Trophoblast cell (in vitro differentiated cells and primary cell): ENCODE measurements at regions not wholly inside any gene's neighbourhood (a gene's known extent, or its start where the extent isn't known, plus 50 kb on each side); places are given as distances from the start of the nearest gene placed in this dataset.

Experiments
- DNase-seq, 2 donors: peaks; one replicate each; pipeline ENCODE4 v3.0.0-alpha.2; 2016
- H2AFZ ChIP-seq: 2 replicates; pipeline ENCODE4 v1.6.1; 2013; ENCODE audit warnings: low read length, moderate library complexity, mild to moderate bottlenecking; ENCODE audit not compliant: insufficient read depth, poor library complexity
- H2AK5ac ChIP-seq: 2 replicates; pipeline ENCODE4 v1.6.1; 2013; ENCODE audit warnings: mild to moderate bottlenecking, low read length
- H2BK120ac ChIP-seq: 2 replicates; pipeline ENCODE4 v1.6.1; 2013; ENCODE audit warnings: low read length, mild to moderate bottlenecking, moderate library complexity; ENCODE audit not compliant: insufficient read depth, poor library complexity
- H2BK12ac ChIP-seq: 2 replicates; pipeline ENCODE4 v1.6.1; 2013; ENCODE audit warnings: mild to moderate bottlenecking, low read length, moderate library complexity
- H2BK5ac ChIP-seq: 2 replicates; pipeline ENCODE4 v1.6.1; 2013; ENCODE audit warnings: low read length, low read depth, moderate library complexity, mild to moderate bottlenecking; ENCODE audit not compliant: poor library complexity
- H3K14ac ChIP-seq: 2 replicates; pipeline ENCODE4 v1.6.1; 2013; ENCODE audit warnings: mild to moderate bottlenecking, low read length
- H3K18ac ChIP-seq: 2 replicates; pipeline ENCODE4 v1.6.1; 2013; ENCODE audit warnings: mild to moderate bottlenecking, low read length
- H3K23ac ChIP-seq: 2 replicates; pipeline ENCODE4 v1.6.1; 2013; ENCODE audit warnings: low read length
- H3K27ac ChIP-seq: 2 replicates; pipeline ENCODE4 v1.5.1; 2013; ENCODE audit warnings: low read depth, mild to moderate bottlenecking, inconsistent platforms, low read length, moderate library complexity
- H3K27me3 ChIP-seq: 2 replicates; pipeline ENCODE4 v1.6.1; 2013; ENCODE audit warnings: inconsistent platforms, mild to moderate bottlenecking, low read length, moderate library complexity; ENCODE audit not compliant: insufficient read depth
- H3K36me3 ChIP-seq, 2 experiments: 1 replicate in 1 of 2; 2 replicates in 1 of 2; pipeline ENCODE4 v1.6.1; 2013; ENCODE audit warnings: low read length in 2 of 2, mild to moderate bottlenecking in 2 of 2, moderate library complexity in 1 of 2; ENCODE audit not compliant: insufficient read depth in 2 of 2, control insufficient read depth in 1 of 2
- H3K4ac ChIP-seq: 2 replicates; pipeline ENCODE4 v1.6.1; 2013; ENCODE audit warnings: low read depth, mild to moderate bottlenecking, low read length, moderate library complexity
- H3K4me1 ChIP-seq, 2 experiments: 1 replicate in 1 of 2; 2 replicates in 1 of 2; pipeline ENCODE4 v1.6.1; 2013; ENCODE audit warnings: low read length in 2 of 2, mild to moderate bottlenecking in 2 of 2, moderate library complexity in 1 of 2; ENCODE audit not compliant: insufficient read depth in 2 of 2, control insufficient read depth in 1 of 2
- H3K4me2 ChIP-seq: 2 replicates; pipeline ENCODE4 v1.6.1; 2013; ENCODE audit warnings: inconsistent platforms, mild to moderate bottlenecking, low read length, moderate library complexity
- H3K4me3 ChIP-seq: 2 replicates; pipeline ENCODE4 v1.5.1; 2013; ENCODE audit warnings: mild to moderate bottlenecking, low read depth, low read length, inconsistent platforms
- H3K79me1 ChIP-seq: one replicate; pipeline ENCODE4 v1.6.1; 2013; ENCODE audit warnings: low read length
- H3K79me2 ChIP-seq: 2 replicates; pipeline ENCODE4 v1.6.1; 2013; ENCODE audit warnings: low read length, mild to moderate bottlenecking; ENCODE audit not compliant: control insufficient read depth, insufficient read depth, poor library complexity
- H3K9ac ChIP-seq: 2 replicates; pipeline ENCODE4 v1.6.1; 2013; ENCODE audit warnings: mild to moderate bottlenecking, low read length
- H3K9me3 ChIP-seq: 2 replicates; pipeline ENCODE4 v1.6.1; 2013; ENCODE audit warnings: low read depth, mild to moderate bottlenecking, control low read depth, inconsistent platforms, low read length; ENCODE audit not compliant: insufficient read depth
- H4K12ac ChIP-seq: 2 replicates; pipeline ENCODE4 v1.6.1; 2013; ENCODE audit warnings: low read depth, mild to moderate bottlenecking, low read length, moderate library complexity
- H4K8ac ChIP-seq: 2 replicates; pipeline ENCODE4 v1.6.1; 2013; ENCODE audit warnings: low read depth, mild to moderate bottlenecking, low read length, moderate library complexity
- H4K91ac ChIP-seq: one replicate; pipeline ENCODE4 v1.6.1; 2013; ENCODE audit warnings: low read depth, mild to moderate bottlenecking, low read length, moderate library complexity
- WGBS: extraction: QIAGEN DNeasy Blood & Tissue Kit; methylation state at CpG from one replicate; pipeline ENCODE4 v1.1.7; 2013; ENCODE audit warnings: missing lambda C conversion rate; ENCODE audit not compliant: insufficient read length, insufficient coverage; ENCODE audit errors: extremely low coverage; 5-methylcytosine and 5-hydroxymethylcytosine counted together

DNA sequence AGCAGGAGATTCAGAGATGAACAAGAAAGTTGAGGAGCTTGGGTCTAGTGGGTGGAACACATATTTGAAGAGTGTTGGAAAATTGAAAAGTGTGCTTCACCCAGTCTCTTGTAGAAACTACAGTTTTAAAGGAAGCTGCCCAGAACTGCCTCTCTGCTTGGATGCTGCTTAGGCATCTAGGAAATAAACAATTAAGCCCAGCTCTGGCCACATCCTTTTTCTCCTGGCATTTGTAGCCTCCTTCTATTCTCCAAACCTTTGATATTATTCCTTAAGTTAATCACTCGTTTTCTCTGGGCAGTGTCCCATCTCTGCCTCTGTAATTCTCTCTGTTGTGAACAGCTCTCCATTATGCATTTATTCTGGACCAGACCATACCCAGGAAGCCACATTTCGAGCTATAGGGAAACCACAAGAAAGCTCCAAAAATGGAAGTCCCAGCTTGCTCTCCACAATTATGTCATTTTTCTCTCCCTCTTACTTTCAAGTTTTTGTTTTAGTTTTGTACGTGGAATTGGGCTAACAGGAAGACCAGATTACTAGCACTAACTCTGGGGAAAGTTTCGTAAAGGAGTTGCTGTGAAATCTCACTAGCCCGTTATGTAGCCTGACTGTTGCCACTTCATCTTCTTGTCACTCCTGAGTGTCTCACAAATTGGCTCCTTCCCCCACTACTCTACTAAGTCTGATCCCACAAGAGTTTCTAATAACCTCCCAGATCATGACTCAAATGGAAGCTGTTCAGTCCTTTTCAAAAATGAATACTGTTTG is 102.2 kb downstream of the NTMT2 start:
- H2BK120ac ChIP-seq = no peak overlapping the region
- H3K4me2 ChIP-seq = no peak overlapping the region
- H3K27me3 ChIP-seq = no peaks in the 10 kb centered on the region
- H4K91ac ChIP-seq = no peak overlapping the region
- WGBS = no CpG with 5 or more reads among the region's 5 CpGs
- no peak overlapping the region for H3K18ac ChIP-seq
- no peaks in the 10 kb centered on the region for H3K4me1 ChIP-seq
- H2BK5ac ChIP-seq = peak overlapping the region; percentile 40
- no peak overlapping the region for H2AFZ ChIP-seq
- no peak overlapping the region for H3K23ac ChIP-seq
- H4K8ac ChIP-seq = no peak overlapping the region
- no peak overlapping the region for H3K27ac ChIP-seq
- no peak overlapping the region for H4K12ac ChIP-seq
- H3K9me3 ChIP-seq = peaks cover 6% of the 10 kb centered on the region
- no peak overlapping the region for H2AK5ac ChIP-seq
- H3K4ac ChIP-seq = no peak overlapping the region
- DNase-seq = no peak
- H3K14ac ChIP-seq = no peak overlapping the region
- H3K36me3 ChIP-seq = peaks cover 0 to 5% of the 10 kb centered on the region in 2 experiments
- H3K79me1 ChIP-seq = no peaks in the 10 kb centered on the region
- H3K9ac ChIP-seq = no peak overlapping the region
- no peaks in the 10 kb centered on the region for H3K79me2 ChIP-seq
- H3K4me3 ChIP-seq = no peak overlapping the region
- no peak overlapping the region for H2BK12ac ChIP-seq

DNA sequence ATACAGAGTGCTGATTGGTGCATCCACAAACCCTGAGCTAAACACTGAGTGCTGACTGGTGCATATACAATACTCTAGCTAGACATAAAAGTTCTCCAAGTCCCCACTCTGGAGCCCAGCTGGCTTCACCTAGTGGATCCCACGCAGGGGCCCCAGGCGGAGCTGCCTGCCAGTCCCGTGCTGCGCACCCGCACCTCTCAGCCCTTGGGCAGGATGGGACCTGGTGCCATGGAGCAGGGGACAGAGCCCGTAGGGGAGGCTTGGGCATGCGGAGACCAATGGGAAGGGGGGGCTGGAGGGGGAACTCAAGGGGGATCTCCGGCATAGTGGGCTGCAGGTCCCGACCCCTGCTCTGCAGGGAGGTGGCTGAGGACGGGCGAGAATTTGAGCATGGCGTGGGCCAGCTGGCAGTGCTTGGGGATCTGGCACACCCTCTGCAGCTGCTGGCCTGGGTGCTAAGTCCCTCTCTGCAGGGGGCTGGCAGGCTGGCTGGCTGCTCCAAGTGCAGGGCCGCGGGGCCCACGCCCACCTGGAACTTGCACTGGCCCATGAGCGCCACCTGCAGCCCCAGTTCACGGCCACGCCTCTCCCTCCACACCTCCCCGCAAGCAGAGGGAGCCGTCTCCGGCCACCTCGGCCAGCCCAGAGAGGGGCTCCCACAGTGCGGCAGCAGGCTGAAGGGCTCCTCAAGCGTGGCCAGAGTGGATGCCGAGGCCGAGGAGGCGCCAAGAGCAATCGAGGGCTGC is 104.9 kb downstream of the NTMT2 start:
- no peak overlapping the region for H3K9ac ChIP-seq
- no peaks in the 10 kb centered on the region for H3K79me2 ChIP-seq
- no peaks in the 10 kb centered on the region for H3K79me1 ChIP-seq
- DNase-seq = no peak
- H3K14ac ChIP-seq = no peak overlapping the region
- no peaks in the 10 kb centered on the region for H3K4me1 ChIP-seq
- H3K27me3 ChIP-seq = no peaks in the 10 kb centered on the region
- no peak overlapping the region for H4K91ac ChIP-seq
- no peak overlapping the region for H3K4me3 ChIP-seq
- no peak overlapping the region for H4K12ac ChIP-seq
- no peak overlapping the region for H2AFZ ChIP-seq
- H3K4ac ChIP-seq = no peak overlapping the region
- H3K18ac ChIP-seq = no peak overlapping the region
- no peak overlapping the region for H2BK120ac ChIP-seq
- peaks cover 0 to 5% of the 10 kb centered on the region in 2 experiments for H3K36me3 ChIP-seq
- H3K23ac ChIP-seq = no peak overlapping the region
- no peak overlapping the region for H3K27ac ChIP-seq
- no CpG with 5 or more reads among the region's 28 CpGs for WGBS
- no peak overlapping the region for H3K4me2 ChIP-seq
- H2BK5ac ChIP-seq = no peak overlapping the region
- no peak overlapping the region for H4K8ac ChIP-seq
- H2BK12ac ChIP-seq = no peak overlapping the region
- H2AK5ac ChIP-seq = no peak overlapping the region
- peaks cover 6% of the 10 kb centered on the region for H3K9me3 ChIP-seq

DNA sequence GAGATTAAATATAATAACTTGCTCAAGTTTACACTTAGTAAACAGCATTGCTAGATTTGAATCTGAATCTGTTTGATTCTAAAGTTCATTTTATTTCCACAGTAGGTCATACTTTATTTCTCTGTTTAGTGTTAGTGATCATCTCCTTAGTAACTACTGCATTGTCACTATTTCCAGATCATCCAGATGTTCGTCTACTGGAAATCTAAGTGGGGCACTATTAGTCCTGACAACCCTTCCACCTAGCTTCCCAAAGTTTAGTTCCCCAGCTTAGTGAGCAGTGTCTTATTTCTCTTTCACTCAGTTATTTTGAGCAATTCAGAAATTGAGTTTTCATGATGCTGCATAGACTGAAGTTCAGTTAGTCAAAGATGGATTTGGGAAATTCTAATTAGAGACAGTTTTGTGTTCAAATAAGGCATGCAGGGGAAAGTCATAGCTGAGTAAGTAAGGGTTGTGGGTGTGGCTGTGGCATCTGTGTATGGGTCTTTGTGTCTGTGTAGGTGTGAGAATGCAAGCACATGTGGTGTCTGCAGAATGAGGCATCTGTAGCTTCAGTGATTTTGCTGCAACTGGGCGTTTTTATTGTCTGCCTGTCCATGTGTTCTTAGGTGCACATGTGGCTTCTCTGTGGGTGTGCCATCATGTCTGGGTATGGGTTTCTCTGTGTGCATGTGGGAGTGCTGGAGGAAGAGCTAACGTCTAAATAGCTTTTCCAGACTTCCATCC is 107.3 kb downstream of the NTMT2 start:
- H3K79me2 ChIP-seq = no peaks in the 10 kb centered on the region
- H3K4me2 ChIP-seq = no peak overlapping the region
- H3K27ac ChIP-seq = no peak overlapping the region
- no CpG with 5 or more reads among the region's 3 CpGs for WGBS
- H4K91ac ChIP-seq = no peak overlapping the region
- H3K14ac ChIP-seq = no peak overlapping the region
- H3K79me1 ChIP-seq = no peaks in the 10 kb centered on the region
- H3K4me3 ChIP-seq = no peak overlapping the region
- H3K9ac ChIP-seq = no peak overlapping the region
- no peak overlapping the region for H3K4ac ChIP-seq
- no peak overlapping the region for H2BK5ac ChIP-seq
- H2BK12ac ChIP-seq = no peak overlapping the region
- no peak overlapping the region for H4K12ac ChIP-seq
- H3K18ac ChIP-seq = no peak overlapping the region
- no peak overlapping the region for H2AFZ ChIP-seq
- DNase-seq = no peak
- no peak overlapping the region for H2AK5ac ChIP-seq
- no peaks in the 10 kb centered on the region for H3K27me3 ChIP-seq
- H3K4me1 ChIP-seq = no peaks in the 10 kb centered on the region
- H4K8ac ChIP-seq = no peak overlapping the region
- no peak overlapping the region for H2BK120ac ChIP-seq
- peaks cover 6% of the 10 kb centered on the region for H3K9me3 ChIP-seq
- H3K23ac ChIP-seq = no peak overlapping the region
- peaks cover 0 to 5% of the 10 kb centered on the region in 2 experiments for H3K36me3 ChIP-seq

DNA sequence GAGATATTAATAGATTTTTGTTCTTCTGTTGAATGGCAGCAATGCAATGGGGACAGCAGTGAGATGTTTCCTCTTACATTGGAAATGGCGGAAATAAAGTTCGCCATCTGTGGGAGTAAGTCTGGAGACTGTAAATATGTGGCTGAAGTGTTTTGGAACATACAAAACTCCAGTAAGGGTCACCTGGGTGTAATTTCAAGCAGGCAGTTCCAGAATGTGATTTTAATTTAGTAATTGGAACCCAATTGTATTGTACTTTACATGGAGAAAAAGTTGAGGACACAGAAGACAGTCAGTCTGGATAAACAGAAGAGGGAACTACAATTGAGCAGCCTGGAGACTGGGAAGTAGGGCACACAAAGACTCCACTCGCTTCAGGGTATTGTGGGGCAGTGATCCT is 108.6 kb downstream of the NTMT2 start:
- peaks cover 6% of the 10 kb centered on the region for H3K9me3 ChIP-seq
- H3K9ac ChIP-seq = no peak overlapping the region
- no peak overlapping the region for H3K4ac ChIP-seq
- no peak overlapping the region for H2AK5ac ChIP-seq
- no peak overlapping the region for H4K12ac ChIP-seq
- H3K27ac ChIP-seq = no peak overlapping the region
- no peaks in the 10 kb centered on the region for H3K79me1 ChIP-seq
- no peak overlapping the region for H4K8ac ChIP-seq
- peaks cover 0 to 5% of the 10 kb centered on the region in 2 experiments for H3K36me3 ChIP-seq
- no peak overlapping the region for H2AFZ ChIP-seq
- H2BK12ac ChIP-seq = no peak overlapping the region
- H3K4me1 ChIP-seq = no peaks in the 10 kb centered on the region
- no peaks in the 10 kb centered on the region for H3K27me3 ChIP-seq
- H3K18ac ChIP-seq = no peak overlapping the region
- no peak overlapping the region for H3K4me2 ChIP-seq
- no peak overlapping the region for H2BK5ac ChIP-seq
- H3K14ac ChIP-seq = no peak overlapping the region
- H3K23ac ChIP-seq = no peak overlapping the region
- no peak overlapping the region for H2BK120ac ChIP-seq
- no peak for DNase-seq
- H3K4me3 ChIP-seq = no peak overlapping the region
- H3K79me2 ChIP-seq = no peaks in the 10 kb centered on the region
- no peak overlapping the region for H4K91ac ChIP-seq
- no CpG with 5 or more reads among the region's 3 CpGs for WGBS
